NCI-H510A (cell line): ENCODE measurements at regions not wholly inside any gene's neighbourhood (a gene's known extent, or its start where the extent isn't known, plus 50 kb on each side); places are given as distances from the start of the nearest gene placed in this dataset.

Source experiments
- DNase-seq: peaks from one replicate; lab custom pipeline; 2025; lab: John Stamatoyannopoulos, UW

DNA sequence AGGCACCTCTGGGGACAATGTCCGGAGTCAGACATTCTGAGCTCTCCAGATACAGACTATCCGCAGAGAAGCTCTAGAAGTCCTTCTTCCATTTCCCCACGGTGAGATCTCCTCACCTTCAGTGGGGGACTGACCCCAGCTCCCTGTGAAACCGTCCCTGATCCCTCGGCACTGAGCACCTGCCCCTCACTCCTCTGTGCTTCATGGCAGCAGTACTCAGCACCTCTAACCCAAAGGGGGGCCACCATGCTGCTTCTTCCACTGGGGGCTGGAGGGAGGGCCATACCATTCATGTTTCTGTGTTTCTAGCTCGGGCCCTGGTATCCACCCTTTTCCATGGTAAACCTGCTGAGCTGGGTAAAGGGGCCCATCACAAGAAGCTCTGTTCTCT is 321.7 kb downstream of the BRD1 start:
- no peak for DNase-seq

GRCh38 chr22:49505337-49506009 is 322.2 kb downstream of the BRD1 start:
- DNase-seq = no peak

GRCh38 chr22:49503896-49504521 is 323.7 kb downstream of the BRD1 start:
- no peak for DNase-seq

DNA sequence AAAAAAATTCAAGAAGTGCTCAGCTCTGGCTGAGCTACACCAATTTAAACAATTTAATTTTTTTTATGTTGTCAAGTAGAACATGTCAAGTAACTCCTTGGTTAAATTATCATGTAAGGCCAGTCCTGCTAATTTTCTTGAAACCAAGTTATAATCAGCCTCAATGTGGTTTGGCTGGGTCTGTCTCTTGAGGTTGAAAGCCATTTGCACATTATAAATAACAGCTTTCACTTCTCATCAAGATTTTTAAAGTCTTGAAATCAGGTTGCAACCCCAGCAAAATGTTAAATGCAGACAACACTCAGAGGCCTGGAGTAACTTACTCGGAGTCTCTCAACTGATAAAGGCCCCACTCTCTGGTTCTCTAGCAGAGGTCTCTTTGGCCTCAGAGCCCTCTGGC is 324.4 kb downstream of the BRD1 start:
- DNase-seq = no peak

- DNase-seq = no peak
Observed at GRCh38 chr22:49502126-49502826, 325.4 kb downstream of the BRD1 start.

GRCh38 chr22:49500942-49501395 is 326.7 kb downstream of the BRD1 start:
- DNase-seq = no peak

DNA sequence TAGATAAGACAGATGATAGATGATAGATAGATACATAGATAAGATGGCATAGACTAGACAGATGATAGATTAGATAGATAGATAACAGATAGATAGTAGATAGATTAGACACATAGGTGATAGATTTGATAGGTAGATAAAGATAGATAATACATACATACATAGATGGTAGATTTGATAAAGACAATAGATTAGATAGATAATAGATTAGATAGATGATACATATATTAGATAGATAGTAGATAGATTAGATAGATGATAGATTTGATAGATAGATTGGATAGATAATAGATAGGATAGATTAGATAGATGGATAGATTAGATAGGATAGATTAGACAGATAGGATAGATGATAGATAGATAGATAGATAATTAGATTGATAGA is 327.6 kb downstream of the BRD1 start:
- no peak for DNase-seq

DNA sequence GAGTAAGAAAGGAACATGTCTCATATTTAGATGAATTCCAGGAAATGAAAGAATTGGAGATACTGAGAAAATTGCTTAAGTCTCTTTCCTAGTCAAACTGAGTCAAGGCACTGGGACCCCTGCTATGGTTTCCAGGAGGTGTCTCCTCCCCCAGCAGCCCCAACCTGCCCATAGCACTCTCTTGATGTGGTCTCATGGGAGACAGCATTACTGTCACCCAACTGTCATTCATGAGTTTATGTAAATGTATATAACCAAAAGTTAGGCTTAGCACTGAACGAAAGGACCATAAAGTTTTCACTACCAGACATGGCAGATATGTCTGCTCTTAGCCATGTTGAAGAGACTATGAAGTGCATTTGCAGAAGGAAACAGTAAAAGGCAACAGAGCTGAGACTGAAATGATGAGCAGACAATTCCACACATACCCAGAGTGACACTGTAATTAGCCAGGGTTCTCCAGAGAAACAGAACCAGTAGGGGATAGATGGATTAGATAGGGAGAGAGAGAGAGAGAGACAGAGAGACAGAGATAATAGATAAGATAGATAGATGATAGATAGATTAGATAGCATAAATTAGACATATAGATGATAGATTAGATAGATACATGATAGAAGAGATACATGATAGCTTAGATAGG is 328.1 kb downstream of the BRD1 start:
- no peak for DNase-seq

DNA sequence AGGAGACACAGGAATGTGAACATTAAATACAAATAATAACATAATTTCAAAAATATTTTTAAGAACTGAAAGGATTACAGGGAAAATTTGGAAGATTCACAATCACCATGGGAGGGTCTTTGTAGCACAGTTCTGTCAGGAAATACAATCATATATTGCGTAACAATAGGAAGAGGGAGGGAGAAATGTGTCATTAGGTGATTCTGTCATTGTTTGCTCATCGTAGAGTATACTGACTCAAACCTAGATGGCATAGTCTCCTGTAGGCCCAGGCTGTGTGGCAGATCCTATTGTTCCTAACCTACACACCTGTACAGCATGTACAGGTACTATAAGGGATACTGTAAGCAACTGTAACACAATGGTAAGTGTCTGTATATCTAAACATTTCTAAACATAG is 330.4 kb downstream of the BRD1 start:
- no peak for DNase-seq

GRCh38 chr22:49494555-49494954 is 333.1 kb downstream of the BRD1 start:
- no peak for DNase-seq

GRCh38 chr22:49492741-49493251 is 334.9 kb downstream of the BRD1 start:
- no peak for DNase-seq

GRCh38 chr22:49492308-49492707 is 335.4 kb downstream of the BRD1 start:
- no peak for DNase-seq

GRCh38 chr22:49491726-49492125 is 335.9 kb downstream of the BRD1 start:
- DNase-seq = no peak

- DNase-seq = no peak
Observed at GRCh38 chr22:49491221-49491635, 336.4 kb downstream of the BRD1 start.

GRCh38 chr22:49490692-49491091 is 337.0 kb downstream of the BRD1 start:
- DNase-seq = no peak

DNA sequence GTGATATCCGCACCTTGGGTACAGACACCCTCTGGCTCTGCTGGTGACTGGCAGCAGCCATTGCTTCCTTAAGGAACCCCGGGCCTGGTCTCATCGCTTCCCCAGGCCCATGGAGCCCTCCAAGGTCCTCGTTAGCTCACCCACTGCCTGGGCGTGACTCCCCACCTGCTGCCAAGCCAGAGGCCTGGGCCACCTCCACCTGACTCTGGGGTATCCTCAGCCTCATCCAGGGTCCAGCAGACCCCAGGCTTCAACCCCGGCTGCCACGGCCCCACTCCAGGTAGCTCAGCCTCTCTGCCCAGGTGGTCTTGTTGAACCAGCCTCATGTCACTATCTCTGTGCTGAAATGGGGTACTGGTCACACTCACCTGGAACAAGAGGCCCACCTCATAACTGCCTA is 337.9 kb downstream of the BRD1 start:
- no peak for DNase-seq

- no peak for DNase-seq
Observed at GRCh38 chr22:49488943-49489342, 338.7 kb downstream of the BRD1 start.

GRCh38 chr22:49487950-49488349 is 339.7 kb downstream of the BRD1 start:
- DNase-seq = no peak

DNA sequence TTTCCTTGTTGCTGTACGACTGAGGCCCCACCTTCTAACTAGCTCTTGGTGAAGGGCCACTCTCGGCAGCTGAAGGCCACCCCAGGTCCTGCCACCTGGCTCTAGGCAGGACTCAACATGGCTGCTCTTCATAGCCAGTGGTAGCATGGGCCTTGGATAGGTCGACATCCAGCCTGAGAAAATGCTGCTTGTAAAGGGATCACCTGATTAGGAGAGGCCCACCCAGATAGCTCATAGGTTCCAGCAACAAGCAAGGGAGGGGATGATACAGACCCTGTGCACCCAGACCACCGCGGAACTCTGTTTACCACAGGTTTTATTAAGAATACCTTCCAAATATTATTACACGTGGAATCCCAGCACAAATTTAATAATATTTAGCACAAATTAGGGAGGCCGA is 341.4 kb downstream of the BRD1 start:
- no peak for DNase-seq

- no peak for DNase-seq
Observed at GRCh38 chr22:49483946-49484345, 343.7 kb downstream of the BRD1 start.

- DNase-seq = no peak
Observed at GRCh38 chr22:49483281-49483870, 344.3 kb downstream of the BRD1 start.

DNA sequence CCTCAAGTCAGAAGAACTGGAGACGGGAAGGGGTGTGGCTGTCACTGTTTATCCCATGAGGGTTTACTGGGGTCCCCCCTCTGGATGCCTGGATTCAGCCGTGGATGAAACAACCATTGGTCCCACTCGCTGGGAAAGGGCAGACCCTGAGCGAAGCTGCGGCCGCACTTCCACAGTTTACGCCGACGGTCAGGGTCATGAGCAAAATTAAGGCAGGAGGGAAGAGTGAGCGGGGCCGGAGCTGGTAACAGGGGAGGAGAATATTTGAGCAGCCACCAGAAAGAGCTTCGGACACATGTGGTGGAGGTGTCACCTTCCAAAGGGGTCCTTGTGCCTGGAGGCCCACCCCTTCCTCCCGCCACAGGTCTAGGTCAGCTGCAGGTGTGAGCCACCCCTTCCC is 344.9 kb downstream of the BRD1 start:
- DNase-seq = no peak
